Stimulated activated naive CD8-positive, alpha-beta T cell treated with anti-CD3 and anti-CD28 coated beads, Interleukin-15, Interleukin-2, amounts not matched to agents 100 U/mL and 50 U/mL, for 24 hours (primary cell): ENCODE measurements at regions not wholly inside any gene's neighbourhood (a gene's known extent, or its start where the extent isn't known, plus 50 kb on each side); places are given as distances from the start of the nearest gene placed in this dataset.

ENCODE experiments used
- ATAC-seq: fragments of 150-1000 bp; cut with Tn5 transposase; one replicate; pipeline ENCODE4 v1.10.0; 2021
- DNase-seq: peaks from one replicate; pipeline ENCODE4 v3.0.0; 2021

DNA sequence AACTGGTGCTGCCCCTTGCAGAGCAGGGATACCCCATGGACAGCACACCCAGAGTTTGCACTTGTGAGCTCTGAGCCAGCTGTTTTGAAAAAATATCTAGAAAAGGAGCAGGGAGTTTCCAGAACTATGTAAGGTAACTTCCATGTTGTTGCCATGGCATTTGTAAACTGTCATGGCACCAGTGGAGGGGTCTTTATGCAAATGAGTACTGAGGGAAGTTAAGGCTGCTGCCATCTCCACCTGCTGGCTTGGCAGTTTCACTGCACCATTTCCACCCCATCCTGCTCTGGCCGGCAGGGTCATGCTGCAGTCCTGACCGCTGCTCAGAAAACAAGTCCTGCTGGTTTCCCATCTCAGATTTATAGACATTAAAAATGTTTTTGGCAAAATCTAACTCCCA is 52.3 kb upstream of the SNTG2 start:
- ATAC-seq (no peak), DNase-seq (no peak)

DNA sequence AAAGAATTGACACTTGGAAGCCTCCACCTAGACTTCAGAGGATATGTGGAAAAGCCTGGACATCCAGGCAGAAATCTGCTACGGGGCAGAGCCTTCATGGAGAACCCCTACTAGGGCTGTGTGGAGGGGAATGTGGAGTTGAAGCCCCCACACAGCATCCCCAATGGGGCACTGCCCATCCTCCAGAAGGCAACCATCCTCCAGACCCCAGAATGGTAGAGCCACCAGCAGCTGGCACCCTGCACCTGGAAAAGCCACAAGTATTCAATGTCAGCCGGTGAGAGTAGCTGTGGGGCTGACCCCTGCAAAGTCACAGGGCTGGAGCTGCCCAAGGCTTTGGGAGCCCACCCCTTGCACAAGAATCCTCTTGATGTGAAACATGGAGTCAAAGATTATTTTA is 53.6 kb upstream of the SNTG2 start:
- ATAC-seq, result no peak

DNA sequence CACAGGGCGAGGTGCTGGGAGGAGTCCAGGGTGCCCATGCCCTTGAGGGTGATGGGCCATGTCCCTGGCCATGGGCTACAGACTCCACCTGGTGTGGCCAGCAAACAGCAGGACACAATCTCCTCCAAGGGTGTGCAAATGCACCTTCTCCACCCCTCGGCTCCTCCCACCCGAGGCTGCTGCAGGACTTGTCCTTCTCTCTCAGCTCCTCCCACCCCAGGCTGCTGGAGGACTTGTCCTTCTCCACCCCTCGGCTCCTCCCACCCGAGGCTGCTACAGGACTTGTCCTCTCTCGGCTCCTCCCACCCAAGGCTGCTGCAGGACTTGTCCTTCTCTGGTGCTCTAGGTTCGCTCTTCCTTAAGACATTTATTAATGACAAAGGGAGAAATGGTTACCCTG is 57.3 kb upstream of the SNTG2 start:
- no peak for ATAC-seq
- no peak for DNase-seq

More for the DNA sequence above, 53.6 kb upstream of the SNTG2 start:
- DNase-seq, result no peak

DNA sequence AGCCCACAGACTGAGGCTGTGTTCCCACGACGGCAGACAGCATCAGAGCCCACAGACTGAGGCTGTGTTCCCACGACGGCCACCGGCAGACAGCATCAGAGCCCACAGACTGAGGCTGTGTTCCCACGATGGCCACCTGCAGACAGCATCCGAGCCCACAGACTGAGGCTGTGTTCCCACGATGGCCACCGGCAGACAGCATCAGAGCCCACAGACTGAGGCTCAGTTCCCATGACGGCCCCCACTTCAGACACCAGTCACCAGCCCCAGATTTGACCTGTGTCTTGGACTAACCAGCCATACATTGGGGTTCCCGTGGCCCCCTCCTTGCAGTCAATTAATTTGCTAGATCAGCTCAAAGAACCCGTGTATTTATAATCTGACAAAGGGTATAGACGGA is 57.8 kb upstream of the SNTG2 start:
- no peak for DNase-seq
- no peak for ATAC-seq

DNA sequence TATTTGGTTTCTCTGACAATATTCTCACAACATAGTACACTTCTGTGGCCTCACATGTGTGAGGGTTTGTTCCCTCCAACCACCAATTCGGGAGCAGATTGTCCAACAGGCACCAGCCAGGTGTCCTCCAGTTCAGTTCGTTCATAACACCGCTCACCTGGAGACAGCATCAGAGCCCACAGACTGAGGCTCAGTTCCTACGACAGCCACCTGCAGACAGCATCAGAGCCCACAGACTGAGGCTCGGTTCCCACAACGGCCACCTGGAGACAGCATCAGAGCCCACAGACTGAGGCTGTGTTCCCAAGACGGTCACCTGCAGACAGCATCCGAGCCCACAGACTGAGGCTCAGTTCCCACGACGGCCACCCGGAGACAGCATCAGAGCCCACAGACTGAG is 58.2 kb upstream of the SNTG2 start:
- ATAC-seq (no peak), DNase-seq (no peak)

DNA sequence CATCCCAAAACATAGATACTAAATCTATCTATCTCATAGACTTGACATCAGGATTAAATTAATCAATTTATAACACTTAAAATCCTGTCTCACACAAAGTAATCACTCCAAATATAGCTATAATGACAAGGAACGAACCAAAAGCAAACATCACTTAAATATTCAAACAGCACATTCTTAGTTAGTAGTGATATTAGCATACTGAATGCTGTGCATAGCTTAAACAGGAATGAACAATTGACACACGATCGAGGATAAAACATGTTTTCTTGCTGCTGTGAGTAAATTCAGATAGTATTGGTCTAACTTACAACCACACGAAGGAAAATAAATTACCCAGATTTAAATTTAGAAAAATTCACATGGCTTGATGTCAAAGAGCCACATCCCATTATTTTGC is 58.9 kb upstream of the SNTG2 start:
- ATAC-seq (no peak), DNase-seq (no peak)

DNA sequence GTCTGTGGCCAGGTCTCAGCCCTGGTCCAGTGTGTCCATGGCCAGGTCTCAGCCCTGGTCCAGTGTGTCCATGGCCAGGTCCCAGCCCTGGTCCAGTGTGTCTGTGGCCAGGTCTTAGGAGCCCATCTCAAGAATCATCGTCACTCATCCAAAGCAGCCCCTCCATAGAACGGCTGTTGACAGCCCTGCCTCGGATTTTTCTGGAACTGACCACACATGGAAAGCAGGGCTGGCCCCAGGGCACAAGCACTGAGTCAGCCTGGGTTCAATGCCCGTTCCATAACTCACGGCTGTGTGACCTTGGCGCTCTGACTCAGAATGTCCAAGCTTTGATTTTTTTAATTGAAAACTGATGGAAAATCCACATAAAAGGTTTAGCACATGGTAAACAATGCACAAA is 59.9 kb upstream of the SNTG2 start:
- DNase-seq, result no peak
- no peak for ATAC-seq

DNA sequence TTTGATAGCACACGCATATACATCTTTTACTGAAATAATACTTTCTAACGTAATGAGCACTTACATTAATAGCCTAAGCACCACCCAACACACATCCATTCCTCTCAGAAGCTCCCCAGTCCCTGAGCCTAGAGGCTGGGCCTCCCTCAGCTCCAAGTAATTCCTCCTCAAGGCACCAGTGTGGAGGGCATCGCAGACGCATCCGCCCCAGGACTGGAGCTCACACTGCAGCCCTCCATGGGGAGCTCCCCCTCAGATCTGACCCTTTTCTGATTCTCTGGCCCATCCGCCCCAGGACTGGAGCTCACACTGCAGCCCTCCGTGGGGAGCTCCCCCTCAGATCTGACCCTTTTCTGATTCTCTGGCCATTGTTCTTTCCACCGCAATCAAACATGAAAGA is 60.4 kb upstream of the SNTG2 start:
- no peak for ATAC-seq
- DNase-seq, result no peak

DNA sequence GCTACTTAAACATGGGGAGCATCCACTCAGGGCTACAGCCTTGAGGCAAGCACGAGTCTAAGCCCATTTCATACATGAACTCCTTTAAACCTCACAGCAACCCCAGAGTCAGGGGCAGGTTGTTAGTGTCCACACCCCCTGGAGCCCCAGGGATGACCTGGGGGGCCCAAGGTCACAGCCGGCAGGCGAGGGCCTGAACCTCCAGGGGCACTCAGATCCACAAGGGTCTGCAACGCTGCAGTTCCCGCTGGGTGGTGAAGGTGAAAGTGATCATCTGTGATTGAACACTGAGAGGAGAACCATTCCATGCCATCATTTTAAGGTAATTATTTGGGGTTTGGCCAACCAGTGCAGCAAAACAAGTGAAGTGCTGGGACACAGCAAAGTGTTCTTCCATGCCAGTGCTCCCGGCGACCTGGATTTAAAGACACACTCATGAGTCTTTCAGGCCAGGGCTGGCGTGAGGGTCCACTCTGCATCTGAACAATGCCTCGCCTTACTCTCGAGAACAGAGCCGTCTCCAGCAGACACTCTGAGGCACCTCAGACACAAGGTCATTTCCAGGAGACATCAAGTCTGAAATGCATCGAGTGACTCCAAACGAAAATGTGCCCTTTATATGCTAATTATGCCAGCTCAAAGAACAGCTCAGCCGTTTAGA is 61.6 kb upstream of the SNTG2 start:
- ATAC-seq, result no peak
- DNase-seq, result no peak

DNA sequence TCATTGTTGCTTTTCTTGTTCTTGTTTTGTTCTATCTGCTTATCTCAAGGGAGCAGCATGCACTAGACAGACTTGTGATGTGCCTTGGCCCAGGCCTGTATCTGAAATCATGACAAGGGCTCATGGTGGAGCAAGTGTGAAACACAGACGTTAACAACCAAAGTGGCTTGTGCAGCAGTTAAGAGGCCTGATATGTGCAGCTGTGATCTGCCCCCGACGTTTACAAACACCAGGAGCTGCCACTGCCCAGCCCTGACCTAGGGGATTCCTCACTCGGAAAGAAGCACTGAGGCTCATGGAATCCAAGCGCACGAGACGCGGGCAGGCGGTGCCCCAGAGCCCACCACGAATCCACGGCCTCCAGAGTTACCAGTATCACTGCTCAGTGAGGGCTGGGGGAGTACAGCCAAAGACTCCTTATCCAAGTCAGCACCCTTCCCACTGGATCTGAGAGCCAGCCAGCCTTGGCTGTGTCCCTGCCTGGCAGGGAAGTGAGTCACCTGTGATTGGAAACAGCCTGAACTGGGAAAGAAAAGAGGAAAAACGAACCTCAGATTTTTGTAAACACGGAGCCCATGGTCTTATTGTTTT is 62.3 kb upstream of the SNTG2 start:
- ATAC-seq (no peak), DNase-seq (no peak)

DNA sequence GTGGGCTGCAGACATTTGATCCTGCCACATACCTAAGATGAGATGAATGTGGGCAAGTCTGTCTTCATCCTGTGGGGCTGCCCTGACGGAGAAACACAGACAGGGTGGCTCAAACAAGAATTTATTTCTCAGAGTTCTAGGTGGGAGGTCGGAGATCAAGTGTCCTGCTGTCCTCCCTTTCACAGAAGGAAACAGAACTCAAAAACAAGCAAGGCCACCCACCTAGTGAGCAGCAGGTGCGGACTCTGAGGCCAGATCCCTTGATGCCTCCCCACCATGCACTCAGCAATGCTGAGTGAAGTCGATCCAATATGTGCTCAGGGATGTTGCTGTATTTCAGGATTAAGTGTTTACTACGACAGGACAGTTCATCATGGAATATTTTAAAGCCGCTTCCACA is 63.0 kb upstream of the SNTG2 start:
- ATAC-seq, result no peak
- no peak for DNase-seq

DNA sequence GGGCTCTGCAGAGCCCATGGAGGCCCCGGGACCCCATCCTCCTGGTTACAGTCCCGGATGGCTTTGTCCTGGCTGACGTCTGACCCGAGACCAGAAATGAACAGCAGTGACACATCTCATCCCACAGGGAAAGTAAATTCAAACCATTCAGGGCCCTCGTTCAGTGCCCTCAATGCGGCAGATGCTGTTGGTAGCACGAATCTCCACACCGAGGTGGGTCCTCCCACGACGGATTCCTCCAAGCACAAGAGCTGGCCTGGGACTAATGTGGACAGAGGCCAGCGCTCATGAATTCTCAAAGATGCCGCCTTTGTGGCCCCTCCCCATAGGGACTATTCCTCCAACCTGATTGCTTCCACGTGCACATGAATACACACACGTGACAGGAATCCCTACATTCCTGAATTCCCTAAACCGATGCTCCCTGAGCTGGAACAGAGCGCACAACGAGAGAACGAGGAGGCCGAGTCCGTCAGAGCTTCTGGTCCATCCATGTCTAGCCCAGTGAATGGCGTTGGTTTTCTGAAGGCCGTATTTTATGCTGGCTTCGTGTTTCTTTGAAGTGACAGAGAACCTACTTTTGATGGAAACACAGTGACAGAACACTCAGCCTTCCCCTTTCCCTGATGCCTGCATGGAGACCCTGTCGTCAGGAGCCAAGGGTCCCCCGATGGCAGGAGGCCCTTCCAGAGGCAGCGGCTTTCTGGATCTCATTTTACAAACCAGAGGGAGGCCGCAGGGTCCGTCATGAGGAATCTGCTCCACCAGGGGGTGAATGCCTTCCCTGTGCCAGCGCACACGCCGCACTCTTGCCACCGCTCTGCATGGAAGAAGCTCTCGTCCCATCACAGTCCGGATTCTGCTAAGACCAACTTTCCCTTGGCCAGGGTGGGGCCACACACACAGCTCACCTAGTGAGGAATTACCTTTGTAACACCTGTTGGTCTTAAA is 64.3 kb upstream of the SNTG2 start:
- no peak for DNase-seq
- no peak for ATAC-seq

DNA sequence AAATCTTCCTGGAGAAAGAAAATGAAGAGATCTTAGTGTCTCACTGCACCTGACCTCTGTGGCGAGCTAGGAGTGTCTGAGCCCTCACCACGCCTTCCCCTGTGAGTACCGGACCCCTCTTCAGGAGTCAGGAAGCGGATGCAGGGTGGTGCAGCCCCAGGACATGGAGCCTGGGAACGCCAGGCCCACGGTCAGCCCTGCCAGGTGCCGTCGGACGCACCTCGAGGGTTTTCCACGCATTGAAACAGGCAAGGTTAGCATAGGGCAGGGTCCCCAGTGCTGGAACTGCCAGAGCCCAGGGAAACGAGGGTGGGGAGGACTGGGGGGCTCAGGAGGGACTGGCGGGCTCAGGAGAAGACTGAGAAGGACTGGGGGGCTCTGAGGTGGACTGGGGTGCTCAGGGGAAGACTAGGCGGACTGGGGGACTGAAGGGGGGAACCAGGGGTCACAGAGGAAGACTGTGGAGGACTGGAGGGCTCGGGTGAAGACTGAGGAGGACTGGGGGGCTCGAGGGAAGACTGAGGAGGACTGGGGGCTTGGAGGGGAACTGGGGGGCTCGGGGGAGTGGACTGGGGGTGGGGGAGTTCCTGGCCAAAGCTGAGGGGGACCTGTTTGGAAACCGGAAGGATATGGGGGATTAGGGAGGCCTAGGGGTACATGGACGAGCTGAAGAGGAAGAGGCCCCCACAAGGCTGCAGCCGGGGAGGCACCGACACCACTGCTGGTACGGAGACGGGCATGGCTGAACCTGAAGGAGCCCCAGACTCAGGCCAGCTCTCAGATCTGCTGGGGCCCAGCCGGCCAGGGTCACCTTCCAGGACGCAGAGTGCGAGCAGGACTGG is 65.2 kb upstream of the SNTG2 start:
- DNase-seq, result no peak

DNA sequence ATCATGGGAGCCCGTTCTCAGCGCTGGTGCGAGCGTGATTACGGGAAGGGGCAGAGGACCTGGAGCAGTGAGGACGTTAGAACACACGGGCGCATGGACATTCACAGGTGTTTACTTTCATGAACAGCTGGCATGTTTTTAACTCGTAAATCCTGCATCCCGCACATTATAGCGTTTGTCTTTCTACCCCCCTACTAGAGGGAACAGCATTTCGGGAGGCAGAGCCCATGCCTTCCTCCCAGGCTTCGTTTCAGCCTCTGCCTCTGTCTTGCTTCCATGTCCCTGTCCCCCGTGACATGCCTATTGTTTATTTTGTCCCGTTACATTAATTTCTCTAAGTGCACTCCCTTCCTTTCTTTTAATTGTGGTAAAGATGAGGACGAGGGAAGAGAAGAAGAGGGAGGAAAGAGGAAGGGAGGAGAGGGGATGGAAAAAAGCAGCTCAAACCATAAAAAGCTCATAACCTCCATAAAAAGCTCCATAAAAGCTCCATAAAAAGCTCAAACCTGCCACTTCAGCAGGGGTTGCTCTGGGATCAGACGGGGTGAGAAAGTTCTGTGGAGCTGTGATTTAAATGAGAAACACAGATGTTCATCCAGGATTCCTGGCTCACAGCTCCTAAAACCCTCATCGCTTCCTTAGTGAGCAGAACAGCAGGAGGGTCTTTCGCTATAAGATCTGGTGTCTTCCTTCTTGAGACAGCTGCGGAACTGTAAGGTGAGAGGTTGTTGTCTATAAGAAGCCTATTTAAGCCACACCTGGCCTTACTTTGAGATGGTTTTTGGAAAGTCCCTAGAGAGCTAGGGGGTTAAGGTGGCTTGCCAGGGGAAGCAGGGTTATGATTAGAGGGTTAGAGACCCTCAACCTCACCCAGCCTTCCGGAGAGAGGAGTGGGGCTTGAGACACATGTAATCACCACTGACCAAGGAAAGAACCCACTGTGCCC is 66.6 kb upstream of the SNTG2 start:
- no peak for DNase-seq
- ATAC-seq, result no peak

More for the DNA sequence above, 65.2 kb upstream of the SNTG2 start:
- no peak for ATAC-seq

DNA sequence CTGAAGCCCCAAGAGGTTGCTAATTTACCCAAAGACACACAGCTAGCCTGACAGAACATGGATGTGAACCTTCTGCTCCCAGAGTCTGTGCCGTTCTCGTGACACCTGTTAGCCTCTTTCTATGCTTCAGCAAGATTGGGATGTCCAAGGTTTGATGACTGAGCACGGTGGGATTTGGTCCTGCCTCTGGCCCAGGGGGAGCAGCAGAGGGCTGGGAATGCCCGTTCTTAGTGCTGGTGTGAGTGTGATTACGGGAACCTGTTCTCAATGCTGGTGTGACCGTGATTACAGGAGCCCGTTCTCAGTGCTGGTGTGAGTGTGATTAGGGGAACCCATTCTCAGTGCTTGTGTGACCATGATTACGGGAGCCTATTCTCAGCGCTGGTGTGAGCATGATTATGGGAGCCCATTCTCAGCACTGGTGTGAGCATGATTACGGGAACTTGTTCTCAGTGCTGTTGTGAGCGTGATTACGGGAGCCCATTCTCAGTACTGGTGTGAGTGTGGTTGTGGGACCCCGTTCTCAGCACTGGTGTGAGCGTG is 67.3 kb upstream of the SNTG2 start:
- no peak for ATAC-seq
- no peak for DNase-seq

DNA sequence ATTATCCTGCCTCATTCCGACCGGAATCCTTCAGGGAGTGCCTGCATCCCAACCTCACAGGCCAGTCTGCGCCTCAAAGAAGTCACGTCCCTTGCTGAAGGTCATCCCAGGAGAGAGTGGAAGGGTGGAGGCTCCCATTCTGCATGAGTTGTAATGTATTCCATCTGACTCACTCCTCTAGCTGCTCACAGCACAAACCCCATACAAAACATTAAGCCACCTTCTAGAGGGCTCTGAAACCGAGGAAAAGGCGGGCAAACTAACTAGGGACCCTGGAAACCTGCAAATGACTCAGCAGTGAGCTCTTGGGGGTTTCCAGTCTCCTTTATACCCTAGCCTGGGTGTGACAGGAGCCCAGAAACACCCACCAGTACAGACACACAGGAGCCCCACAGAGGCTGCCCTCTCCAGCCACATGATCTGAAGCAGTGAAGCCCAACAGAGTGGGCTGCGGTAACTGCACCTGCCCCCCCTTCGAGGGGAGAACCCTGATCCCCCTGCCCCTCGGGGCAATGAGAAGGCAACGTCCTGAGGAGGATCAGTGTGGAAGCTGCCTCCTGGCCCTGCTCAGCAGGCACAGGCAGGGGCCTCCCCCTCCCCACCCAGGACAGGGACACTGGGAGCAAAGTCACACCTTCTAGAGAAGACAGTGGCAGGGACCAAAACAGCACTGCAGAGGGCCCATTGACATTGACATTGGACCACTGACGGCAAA is 69.3 kb upstream of the SNTG2 start:
- ATAC-seq (peak; percentile 72), DNase-seq (no peak)

DNA sequence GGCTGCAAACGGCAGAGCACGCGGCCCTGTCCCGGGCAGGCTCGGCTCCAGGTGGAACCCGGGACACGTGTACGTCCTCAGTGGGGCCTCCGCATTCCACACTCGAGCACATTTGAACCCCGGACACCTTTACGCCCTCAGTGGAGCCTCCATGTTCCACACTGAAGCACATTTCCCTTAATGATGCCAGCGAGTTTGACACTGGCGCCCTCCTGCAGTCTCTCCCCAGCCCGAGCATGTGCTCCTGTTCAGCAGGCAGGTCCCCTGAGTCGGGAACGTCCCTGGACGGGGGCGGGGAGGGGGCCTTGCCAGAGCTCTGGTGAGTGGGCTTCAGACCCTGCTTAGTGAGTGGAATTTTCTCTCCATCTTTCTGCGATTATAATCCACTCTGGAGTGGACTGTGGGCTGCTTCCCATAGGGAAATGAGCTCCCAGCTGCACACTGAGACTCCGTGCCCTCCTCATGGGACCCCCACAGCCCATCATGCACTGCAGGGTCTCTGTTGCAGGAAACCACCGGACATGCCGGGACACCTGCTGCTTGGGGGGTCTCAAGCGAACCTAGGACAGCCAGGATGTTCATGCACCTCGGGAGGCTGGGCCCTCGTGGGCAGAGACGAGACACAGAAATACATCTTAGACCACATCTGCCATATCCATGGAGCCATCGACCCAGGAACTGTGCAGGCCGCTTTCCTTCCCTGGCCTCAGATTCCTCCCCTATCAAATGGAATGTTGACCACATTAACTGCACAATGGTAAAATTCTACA is 70.3 kb upstream of the SNTG2 start:
- ATAC-seq, result no peak
- DNase-seq, result no peak

DNA sequence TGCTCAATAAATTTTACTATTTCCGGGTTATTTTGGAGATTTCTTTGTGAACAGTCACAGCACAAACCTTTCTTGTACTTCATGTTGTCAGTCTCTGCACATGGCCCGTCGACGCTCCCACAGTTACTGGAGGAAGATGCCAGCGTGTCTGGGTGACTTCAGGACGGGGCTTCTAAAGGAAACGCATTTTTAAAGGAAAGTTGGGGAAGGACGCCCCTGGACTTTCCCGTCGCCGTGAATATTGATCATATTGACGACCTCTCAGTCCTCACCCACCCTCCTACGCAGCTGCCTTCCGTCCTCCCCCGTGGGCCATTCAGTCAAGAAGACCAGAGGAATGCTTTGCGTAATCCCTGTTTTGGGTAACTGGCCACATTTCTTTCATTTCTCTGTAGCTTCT is 71.1 kb upstream of the SNTG2 start:
- DNase-seq (no peak), ATAC-seq (no peak)

DNA sequence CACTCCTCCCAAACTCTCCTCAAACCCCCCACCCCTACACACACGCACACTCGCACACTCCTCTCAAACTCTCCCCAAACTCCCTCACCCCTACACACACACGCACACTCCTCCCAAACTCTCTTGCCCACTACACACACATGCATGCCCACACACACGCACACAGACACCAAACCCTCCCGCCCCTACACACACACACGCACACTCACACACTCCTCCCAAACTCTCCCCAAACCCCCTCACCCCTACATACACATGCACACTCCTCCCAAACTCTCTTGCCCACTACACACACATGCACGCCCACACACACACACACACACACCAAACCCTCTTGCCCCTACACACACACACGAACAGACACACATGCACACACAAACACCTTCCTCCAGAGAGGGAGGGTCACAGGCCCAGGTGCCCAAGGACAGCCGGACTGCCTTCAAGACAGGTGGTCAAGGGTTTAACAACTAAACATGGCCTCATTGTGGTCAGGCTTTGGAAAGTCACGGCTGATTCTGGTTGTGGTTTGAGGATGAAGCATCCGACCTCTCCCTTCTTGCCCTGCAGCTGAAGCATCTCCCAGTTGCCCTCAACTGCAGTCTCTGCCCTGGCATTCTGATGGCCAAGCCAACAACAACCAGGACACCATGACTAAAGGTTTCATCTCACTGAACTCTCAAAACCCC is 72.3 kb upstream of the SNTG2 start:
- ATAC-seq (no peak), DNase-seq (no peak)
